ENCODE measurements at regions not wholly inside any gene's neighbourhood (a gene's known extent, or its start where the extent isn't known, plus 50 kb on each side); places are given as distances from the start of the nearest gene placed in this dataset.

GRCh38 chr4:100651499-100652175, 133.8 kb upstream of the EMCN start:
- TF ChIP-seq CTCF (IDR thresholded peaks at IDR 0.05) (no peak), POLR2AphosphoS5 (IDR thresholded peaks at IDR 0.05) (no peak), POLR2A (IDR thresholded peaks at IDR 0.05) (no peak)

All from breast epithelium (tissue), 3 donors.